ENCODE measurements at regions not wholly inside any gene's neighbourhood (a gene's known extent, or its start where the extent isn't known, plus 50 kb on each side); places are given as distances from the start of the nearest gene placed in this dataset.

- no peak for TF ChIP-seq TP53 (CRISPR knock-in tag; IDR thresholded peaks at IDR 0.05)
- TF ChIP-seq HMGXB4 (CRISPR knock-in tag; IDR thresholded peaks at IDR 0.05), result no peak
- TF ChIP-seq USF2 (CRISPR knock-in tag; IDR thresholded peaks at IDR 0.05), result no peak
These were observed 428.2 kb downstream of the CDK5RAP2 start for GRCh38 chr9:120151806-120152205.
